Left ventricle myocardium inferior (tissue), 1 donor: ENCODE measurements at regions not wholly inside any gene's neighbourhood (a gene's known extent, or its start where the extent isn't known, plus 50 kb on each side); places are given as distances from the start of the nearest gene placed in this dataset.

Source experiments
- DNase-seq: peaks from one replicate; pipeline ENCODE4 v3.0.0-alpha.2; 2020
- H3K27ac ChIP-seq: fragments of 200-600 bp; replicated peaks from 2 replicates; pipeline ENCODE4 v1.8.0; 2021
- H3K27me3 ChIP-seq: fragments of 200-600 bp; 2 replicates; pipeline ENCODE4 v1.8.0; 2021; ENCODE audit warnings: low read depth
- H3K36me3 ChIP-seq: fragments of 200-600 bp; 2 replicates; pipeline ENCODE4 v1.8.0; 2021
- H3K4me1 ChIP-seq: fragments of 200-600 bp; 2 replicates; pipeline ENCODE4 v1.8.0; 2021
- H3K4me3 ChIP-seq: fragments of 200-600 bp; 2 replicates; pipeline ENCODE4 v1.8.0; 2021; ENCODE audit warnings: mild to moderate bottlenecking, moderate library complexity
- H3K9me3 ChIP-seq: fragments of 200-600 bp; replicated peaks from 2 replicates; pipeline ENCODE4 v1.8.0; 2021
- CTCF ChIP-seq: fragments of 200-600 bp; IDR thresholded peaks from 2 replicates; pipeline ENCODE4 v1.8.0; 2021; ENCODE audit warnings: antibody characterized with exemption, mild to moderate bottlenecking, borderline replicate concordance
- intact Hi-C: fragments of 100-400 bp; cut with micrococcal nuclease; formaldehyde crosslinking; loops from one replicate; pipeline ENCODE4 v1.11.0; 2022
- donor health status: DM: no; HTN: yes; CAD: no; lungs with severe emphysema.

GRCh38 chr9:12494411-12494810 lies 198.8 kb upstream of the TYRP1 start:
- Histone ChIP-seq H3K27me3 (no peaks in the 10 kb centered on the region), H3K27ac (no peak overlapping the region), H3K36me3 (no peaks in the 10 kb centered on the region), H3K9me3 (no peaks in the 10 kb centered on the region), H3K4me3 (no peak overlapping the region), H3K4me1 (no peaks in the 10 kb centered on the region)
- intact Hi-C loops: no loop called here
- no peak for TF ChIP-seq CTCF
- DNase-seq: no peak

- Histone ChIP-seq H3K27ac (no peak overlapping the region), H3K27me3 (no peaks in the 10 kb centered on the region), H3K36me3 (no peaks in the 10 kb centered on the region), H3K4me3 (no peak overlapping the region), H3K9me3 (no peaks in the 10 kb centered on the region), H3K4me1 (no peaks in the 10 kb centered on the region)
- no peak for DNase-seq
- intact Hi-C loops: no loop called here
- TF ChIP-seq CTCF: no peak
Measured at GRCh38 chr9:12497790-12498189, 195.4 kb upstream of the TYRP1 start.

GRCh38 chr9:12502520-12502919 lies 190.7 kb upstream of the TYRP1 start:
- no peak for TF ChIP-seq CTCF
- intact Hi-C loops: no loop called here

GRCh38 chr9:12503606-12504122 lies 189.5 kb upstream of the TYRP1 start:
- intact Hi-C loops: no loop called here
- H3K27me3 ChIP-seq: no peaks in the 10 kb centered on the region
- no peak overlapping the region for H3K4me3 ChIP-seq
- H3K4me1 ChIP-seq: no peaks in the 10 kb centered on the region
- H3K36me3 ChIP-seq: no peaks in the 10 kb centered on the region
- DNase-seq: no peak
- peaks cover 9% of the 10 kb centered on the region for H3K9me3 ChIP-seq
- no peak overlapping the region for H3K27ac ChIP-seq
- no peak for TF ChIP-seq CTCF

More at GRCh38 chr9:12502520-12502919, 190.7 kb upstream of the TYRP1 start:
- Histone ChIP-seq H3K4me3 (no peak overlapping the region), H3K27ac (no peak overlapping the region), H3K4me1 (no peaks in the 10 kb centered on the region), H3K9me3 (peaks cover 7% of the 10 kb centered on the region), H3K36me3 (no peaks in the 10 kb centered on the region), H3K27me3 (no peaks in the 10 kb centered on the region)
- no peak for DNase-seq

GRCh38 chr9:12510551-12510950 lies 182.6 kb upstream of the TYRP1 start:
- no peaks in the 10 kb centered on the region for H3K36me3 ChIP-seq
- no peak overlapping the region for H3K4me3 ChIP-seq
- H3K4me1 ChIP-seq: no peaks in the 10 kb centered on the region
- TF ChIP-seq CTCF: no peak
- H3K27me3 ChIP-seq: no peaks in the 10 kb centered on the region
- intact Hi-C loops: no loop called here
- H3K9me3 ChIP-seq: peaks cover 6% of the 10 kb centered on the region
- H3K27ac ChIP-seq: no peak overlapping the region
- DNase-seq: no peak
